HG02759 (cell line): ENCODE measurements at regions not wholly inside any gene's neighbourhood (a gene's known extent, or its start where the extent isn't known, plus 50 kb on each side); places are given as distances from the start of the nearest gene placed in this dataset.

Source experiments
- ATAC-seq: cut with Tn5 transposase; IDR thresholded peaks from one replicate; pipeline ENCODE4 v1.9.1; 2021; ENCODE audit warnings: mild to moderate bottlenecking, moderate library complexity; ENCODE audit not compliant: unreplicated experiment

DNA sequence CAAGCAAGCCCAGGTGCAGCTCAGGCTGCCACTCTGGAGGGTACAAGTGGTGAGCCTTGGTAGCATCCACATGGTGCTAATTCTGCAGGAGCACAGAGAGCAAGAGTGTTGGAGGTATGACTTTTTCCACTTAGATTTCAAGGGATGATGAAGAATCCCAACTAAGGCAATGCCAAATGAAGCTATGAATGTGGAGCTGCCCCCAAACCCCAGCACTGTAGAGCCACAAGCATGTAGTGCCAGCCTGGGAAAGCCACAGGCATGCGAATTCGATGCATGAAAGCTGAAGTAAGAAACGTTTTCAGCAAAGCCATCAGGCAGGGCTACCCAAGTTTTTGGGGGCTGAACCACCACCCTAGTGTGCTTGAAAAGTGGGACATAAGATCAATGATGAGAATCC, 251.1 kb downstream of the HAO1 start:
- ATAC-seq, result no peak

DNA sequence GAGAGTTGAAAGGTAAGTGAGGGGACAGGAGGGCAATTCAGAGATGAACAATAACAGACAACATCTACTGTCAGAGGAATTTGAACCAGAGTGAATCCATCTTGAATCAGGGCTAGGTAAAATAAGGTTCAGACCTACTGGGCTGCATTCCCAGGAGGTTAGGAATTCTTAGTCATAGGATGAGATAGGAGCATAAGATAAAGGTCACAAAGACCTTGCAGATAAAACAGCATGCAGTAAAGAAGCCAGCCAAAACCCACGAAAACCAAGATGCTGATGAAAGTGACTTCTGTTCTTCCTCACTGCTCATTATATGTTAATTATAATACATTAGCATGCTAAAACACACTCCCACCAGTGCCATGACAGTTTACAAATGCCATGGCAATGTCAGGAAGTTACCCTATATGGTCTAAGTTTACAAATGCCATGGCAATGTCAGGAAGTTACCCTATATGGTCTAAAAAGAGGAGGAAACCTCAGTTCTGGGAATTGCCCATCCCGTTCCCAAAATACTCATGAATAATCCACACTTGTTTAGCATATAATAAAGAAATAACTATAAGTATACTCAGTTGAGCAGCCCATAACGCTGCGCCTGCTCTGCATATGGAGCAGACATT, 248.5 kb downstream of the HAO1 start:
- no peak for ATAC-seq

DNA sequence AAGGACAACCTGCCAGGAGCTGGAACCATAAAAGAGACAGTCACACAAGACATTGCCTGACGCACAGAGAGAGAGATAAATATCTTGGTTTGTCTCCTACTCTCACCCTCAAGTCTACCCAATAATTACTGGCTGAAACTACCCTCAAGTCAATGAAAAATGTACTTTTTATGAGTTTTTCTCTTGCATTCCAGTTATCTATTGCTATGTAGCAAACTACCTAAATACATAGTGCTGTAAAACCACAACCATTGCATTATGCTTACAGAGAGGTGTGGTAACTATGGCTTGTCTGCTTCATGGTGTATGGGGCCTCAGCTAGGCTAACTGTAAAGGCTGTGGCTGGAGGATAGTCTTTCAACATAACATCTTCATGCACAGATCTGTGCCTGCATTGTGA, 247.8 kb downstream of the HAO1 start:
- ATAC-seq, result no peak

DNA sequence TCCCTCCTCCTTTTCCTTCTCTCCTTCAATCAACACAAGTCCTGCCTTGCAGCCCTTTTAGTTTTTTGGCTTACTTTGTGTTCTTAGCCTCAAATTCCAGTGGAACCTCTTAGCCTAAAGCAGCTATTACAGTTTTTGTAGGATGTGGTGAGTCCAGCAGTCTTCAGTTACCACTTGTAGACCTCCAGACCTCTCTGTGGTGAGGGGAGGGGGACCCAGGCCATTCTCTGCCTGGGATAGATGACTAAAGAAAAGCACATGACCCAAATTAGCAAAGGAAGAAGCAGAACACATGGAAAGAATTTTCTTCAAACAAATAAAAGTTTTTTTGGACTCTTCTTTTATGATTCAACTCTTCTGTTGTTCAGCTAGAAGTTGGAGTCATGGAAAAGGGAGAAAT, 246.5 kb downstream of the HAO1 start:
- no peak for ATAC-seq

DNA sequence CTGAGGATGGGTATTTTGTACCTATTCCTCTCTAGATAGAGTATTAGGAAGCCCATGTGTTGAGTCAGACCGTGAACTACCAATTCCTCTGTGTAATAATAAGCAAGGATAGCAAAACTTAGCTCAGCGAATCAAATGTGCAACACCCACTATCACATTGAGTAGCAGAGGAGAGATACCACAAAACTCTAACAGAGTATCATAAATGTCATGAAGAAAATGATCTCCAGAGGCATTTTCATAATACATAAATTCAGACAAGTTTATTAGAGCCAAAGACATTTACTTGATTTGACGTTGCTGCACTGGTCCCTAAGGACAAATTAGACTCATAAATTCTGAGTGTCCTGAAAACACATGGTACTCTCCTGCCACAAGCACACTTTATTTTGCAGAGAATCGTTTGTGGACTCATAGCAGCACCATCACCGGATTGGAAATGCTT, 245.2 kb downstream of the HAO1 start:
- ATAC-seq, result no peak

DNA sequence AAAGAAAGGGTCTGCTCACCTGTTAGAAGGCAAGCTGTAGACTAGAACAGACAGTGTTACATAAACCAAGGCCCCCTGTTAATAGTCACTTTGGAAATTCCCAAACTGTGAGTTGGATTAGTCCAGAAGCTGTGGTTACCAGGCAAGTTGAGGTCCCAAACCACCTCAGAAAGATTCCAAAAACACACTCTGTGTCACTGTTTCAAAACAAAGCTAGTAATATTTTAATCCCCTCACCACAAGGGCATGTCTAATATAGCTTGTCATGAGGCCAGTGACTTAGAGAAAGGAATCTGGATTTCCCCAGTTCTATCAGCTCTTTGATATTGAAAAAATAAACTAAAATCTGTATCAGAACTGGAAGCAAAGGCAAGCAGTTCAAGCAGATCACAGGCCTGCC, 244.6 kb downstream of the HAO1 start:
- ATAC-seq, result no peak

DNA sequence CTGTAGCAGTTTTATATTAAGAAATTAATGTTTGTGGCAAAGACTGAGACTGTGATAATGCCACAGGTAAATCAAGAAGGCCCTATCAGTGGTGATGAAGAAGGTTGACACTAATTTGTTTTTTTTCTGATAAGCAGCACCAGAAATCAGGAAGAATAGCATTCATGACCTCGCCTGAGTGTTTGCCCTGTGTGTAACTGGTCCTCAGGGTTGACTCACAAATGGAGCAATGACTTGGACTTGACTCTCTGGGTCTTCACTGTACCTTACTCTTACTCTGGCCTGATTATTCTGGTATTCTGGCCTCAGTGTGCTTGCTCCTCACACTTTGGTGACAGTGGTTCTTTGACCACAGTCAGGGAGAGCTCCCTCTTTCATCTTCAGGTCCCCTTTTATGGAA, 243.9 kb downstream of the HAO1 start:
- no peak for ATAC-seq

DNA sequence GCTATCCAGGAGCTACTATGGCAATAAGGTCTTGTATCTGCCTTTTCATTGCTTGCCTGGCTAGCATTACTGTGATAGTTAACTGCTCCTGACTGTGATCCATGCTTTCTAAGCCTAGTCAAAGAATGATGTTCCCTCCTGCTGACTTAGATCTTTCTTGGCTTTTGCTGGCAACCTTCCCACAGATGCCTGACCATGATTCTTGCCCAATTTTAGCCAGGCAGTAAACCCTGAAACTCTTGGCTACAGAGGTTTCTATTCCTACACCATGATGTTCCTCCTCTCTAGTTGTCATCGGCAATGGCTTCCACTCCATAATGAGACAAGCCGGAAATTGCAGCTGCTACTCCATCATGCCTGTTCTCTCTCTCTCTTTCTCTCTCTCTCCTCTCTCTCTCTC, 238.1 kb downstream of the HAO1 start:
- no peak for ATAC-seq

DNA sequence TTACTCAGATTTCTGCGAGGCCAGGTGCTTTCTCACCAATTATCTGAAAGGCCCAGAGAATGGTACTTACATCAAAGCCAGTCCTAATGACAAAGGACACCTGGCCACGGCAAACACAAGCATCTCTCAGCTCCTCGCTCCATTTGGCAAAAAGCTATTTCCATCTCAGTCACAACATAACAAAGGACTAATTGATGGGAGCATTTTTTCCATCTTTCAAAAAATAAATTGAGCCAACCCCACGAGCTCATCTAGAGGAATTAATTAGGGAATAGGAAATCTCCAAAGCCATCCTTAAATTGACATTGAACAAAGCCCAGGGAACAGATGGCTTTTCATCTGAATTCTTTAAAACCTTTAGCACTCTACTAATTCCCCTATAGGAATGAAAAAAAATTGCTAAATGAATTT, 236.7 kb downstream of the HAO1 start:
- ATAC-seq, result no peak

DNA sequence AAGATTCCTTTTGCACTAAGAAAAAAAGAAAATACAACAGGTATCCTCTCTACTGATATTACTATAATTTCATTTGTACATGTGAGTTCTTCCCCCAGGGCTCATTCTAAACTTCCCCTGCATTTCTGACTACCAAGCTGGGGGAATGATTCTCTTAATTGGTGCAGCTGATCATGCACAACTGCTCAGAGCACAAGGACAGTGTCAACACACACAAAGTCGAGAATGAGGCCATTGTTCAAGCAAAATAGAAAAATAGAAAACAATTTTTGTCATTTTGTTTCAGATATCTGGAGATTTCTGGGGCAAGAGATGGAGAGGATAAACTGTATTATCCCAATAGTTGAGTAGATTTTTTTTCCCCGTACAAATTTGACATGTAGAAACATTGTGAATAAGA, 236.3 kb downstream of the HAO1 start:
- ATAC-seq, result no peak

DNA sequence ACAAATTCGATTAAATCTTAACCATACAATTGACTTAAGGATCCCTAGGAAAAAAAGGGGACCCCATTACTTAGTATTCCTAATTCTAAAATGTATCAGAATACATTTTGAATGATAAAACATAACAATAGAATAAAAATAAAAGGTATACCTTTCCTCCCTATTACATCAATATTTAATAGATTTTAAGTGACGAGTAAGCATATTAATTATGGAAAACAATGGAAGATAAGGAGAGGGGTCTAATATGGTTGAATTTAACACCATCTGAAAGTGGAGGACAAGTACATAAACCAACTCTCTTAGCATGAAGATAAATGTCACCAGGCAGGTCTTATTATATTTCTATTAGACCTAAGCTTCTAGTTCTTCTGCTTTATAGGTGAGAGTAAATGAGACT, 232.1 kb downstream of the HAO1 start:
- ATAC-seq, result no peak

DNA sequence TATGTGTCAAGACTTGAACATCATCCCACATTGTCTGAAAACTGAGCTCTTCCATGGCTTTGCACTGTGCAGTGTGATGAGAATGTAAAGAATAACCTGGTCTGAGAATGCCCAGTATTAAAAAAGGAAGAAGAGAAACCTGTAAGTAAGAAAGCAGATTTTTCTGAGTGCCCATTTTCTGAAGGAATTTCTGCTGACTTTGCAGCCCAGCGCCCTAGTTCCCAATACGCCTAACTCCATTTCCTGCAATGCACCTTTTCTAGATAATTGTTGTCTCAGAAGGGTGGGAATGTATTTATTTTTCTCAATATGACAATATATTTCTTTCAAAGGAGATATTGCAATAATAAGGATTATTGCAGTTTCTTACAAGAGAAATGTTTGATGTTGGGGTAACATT, 231.5 kb downstream of the HAO1 start:
- no peak for ATAC-seq

DNA sequence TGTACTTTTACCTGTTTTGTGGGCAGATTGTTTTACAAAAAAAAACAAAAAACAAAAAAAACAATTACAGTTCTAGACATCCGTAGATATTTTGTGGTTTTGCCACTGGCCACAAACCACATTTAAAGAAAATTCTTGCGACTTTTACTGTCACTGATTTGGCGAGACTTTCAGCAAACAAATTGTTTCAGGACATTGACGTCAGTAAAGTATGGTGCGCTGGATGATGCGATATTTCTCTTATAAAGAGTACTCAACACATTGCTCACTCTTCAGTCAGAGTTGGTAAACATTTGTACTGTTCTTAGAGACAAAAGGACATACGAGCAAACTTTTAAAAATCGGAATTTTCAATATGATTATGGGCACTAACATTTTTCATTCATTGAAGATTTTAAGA, 229.8 kb downstream of the HAO1 start:
- ATAC-seq, result no peak

DNA sequence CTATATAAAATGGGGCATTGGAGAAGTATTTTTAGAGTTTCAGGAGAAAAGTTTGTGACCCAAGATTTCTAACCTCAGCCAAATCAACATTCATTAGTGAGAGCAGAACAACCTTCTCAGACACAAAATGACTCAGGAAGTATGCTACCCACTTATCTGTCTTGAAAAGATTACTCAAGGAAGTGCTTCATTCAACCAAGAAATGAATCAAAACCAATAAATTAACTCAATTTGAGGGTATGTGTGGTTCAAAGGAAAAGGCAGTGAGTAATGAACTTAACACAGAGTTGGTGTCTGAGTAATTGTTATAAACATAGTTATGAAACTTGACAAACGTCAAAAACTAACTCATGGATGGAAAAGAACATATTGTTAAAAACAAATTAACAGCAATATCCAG, 227.6 kb downstream of the HAO1 start:
- no peak for ATAC-seq

DNA sequence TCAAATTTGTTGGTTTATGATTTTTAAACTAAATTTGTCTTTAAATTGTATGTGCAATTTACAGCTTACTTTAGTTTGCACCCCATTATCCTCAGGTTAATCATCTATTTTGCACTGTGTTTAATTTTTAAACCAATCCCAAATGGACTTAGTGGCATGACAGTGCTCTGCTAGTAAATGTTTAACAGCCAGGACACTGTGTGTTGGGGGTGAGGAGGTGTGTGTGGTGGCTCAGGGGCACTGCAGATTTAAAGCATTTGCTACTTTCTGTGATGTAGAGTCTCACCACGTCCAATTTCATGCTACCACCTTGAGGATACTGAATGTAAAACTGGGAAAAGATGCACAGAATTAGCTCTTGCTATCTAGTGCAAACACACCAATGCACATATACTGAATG, 225.7 kb downstream of the HAO1 start:
- ATAC-seq, result peak; percentile 39

DNA sequence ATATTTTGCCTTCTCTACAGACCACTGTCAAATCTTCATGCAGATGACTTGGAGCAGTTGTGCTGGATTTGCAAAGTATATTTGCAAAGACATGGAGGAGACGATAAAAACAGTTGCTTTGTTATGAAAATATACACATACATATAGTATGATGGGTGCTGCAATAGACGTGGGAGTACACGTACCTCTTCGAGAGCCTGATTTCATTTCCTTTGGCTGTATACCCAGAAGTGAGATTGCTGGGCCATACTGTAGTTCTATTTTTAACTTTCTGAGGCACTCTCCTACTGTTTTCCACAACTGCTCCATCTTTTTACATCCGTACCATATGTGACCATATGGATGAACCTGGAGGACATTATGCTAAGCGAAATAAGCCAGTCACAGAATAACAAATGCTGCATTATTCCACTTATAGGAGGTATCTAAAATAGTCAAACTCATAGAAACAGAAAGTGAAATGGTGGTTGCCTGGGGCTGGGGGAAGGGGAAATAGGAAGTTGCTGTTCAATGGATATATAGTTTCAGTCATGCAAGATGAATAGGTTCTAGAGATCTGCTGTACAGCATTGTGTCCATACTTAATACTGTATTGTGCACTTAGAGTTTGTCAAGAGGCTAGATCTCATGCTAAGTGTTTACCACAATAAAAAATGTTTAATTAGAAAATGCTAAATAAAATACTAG, 223.8 kb downstream of the HAO1 start:
- no peak for ATAC-seq

DNA sequence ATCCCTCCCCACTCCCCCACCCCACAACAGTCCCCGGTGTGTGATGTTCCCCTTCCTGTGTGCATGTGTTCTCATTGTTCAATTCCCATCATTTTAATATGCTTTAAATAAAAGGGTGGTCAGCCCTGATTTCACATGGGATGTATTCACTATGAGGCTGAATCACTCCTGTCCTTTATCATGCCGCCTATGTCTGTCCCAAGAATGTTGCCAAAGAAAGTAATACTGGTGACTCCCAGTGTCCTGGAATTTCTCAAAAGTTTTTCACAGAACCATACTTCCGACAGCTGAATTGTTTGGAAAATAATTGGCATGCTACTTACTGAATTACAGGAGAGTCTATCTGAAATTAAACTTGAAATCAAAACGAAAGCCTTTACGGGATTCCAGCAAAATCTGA, 217.7 kb downstream of the HAO1 start:
- ATAC-seq, result no peak

DNA sequence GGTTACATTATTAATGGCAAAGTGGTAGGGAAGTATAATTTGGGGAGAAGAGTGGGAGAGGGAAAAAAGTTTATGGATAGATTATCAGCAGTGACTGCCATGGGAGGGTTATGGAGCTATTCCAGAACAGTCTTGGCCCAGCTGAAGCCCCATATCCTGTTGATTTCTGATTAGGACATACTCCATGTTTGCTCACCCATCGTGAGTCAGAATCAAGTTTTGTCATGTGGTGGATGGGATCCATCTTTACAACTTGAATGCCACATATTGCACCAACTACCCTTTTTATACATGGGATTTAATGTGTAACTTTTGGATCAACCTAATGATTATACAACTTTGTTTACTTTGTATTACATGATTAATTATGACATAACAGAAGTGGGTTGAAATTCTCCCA, 217.0 kb downstream of the HAO1 start:
- no peak for ATAC-seq

DNA sequence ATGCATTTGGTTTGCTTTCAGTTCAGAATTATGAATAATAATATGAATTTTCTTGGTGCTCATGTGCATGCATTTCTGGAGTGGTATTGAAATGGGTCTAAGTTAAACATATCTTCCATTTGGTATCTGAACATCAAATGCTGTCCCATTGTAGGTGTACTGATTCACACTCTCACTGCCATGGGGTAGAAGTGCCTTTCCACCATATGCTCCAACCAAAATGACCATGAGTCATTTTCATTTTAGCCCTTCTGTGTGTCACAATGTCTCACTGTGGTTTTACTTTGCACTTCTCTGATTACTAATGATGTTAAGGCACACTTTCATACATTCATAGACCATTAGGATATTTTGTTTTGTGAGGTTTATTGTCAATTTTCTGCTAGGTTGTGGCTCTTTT, 211.9 kb downstream of the HAO1 start:
- no peak for ATAC-seq

DNA sequence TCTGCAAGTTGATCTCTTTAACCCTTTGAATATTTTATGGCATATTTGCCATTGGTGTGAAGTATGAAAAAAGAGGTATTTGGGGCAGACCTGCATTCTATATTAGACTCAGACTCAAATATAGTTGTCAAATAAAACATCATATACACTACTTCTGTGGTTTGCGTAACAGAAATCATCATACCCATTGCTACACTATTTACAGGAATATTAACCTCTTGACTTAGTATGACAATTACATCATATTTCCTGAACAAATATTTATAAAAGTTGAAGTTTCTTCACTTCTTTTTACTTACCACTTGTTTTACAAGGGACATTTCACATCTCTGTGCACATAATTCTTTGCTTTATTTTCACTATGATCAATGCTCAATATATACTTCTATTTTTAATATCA, 206.0 kb downstream of the HAO1 start:
- no peak for ATAC-seq

DNA sequence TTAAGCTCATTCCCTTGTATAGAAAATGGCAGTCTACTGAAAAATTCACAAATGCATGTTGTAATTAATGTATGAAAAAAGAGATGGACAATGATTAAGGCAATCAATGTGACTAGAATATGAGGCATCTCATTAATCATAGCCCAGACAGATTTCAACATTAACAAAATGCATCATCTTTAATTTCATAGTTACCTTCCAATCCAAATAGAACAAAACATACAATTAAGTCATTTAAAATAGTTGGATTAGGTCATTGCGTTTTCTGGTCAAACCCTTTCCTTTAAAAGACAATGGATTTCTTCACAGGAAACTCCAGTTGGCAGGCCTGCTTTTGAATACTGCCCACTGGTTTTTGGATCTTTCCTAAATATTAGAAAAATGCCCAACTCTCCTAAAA, 203.9 kb downstream of the HAO1 start:
- ATAC-seq, result no peak

DNA sequence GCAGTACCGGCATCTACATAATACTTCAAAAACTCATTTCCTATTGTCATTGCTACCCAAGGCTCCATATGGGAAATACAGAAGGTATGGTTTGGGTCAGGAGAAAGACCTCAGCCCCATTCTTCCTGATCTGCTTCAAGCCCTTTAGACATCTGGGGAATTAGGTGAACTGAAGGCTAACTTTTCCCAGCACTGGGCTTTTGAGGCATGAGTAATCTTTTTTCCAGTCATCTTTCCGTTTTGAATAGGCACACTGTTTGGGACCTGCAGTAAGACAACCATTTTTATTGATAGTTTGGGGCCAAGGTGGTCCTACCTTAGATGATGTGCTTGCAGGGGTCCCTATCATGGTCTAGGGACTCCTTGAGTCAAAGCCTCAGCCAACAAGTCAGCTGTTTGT, 198.4 kb downstream of the HAO1 start:
- no peak for ATAC-seq

DNA sequence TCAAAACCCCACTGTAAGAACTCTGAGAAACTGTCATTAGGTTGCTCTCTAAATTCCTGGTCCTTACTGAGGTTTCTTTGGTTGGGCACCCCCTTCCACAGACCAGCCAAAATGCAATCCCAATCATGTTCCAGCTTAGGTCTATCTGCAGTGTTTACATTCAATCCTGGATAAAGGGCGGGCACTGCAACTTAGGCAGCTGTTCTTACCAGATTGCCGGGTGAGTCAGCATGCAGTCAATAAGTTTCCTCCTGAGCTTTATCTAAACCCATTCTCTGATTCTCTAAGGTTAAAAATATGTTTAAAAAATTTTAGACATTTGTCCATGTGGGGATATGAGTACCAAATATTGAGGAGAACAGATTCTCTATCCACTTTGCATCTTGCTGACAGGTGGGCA, 197.8 kb downstream of the HAO1 start:
- no peak for ATAC-seq
